ENCODE measurements at regions not wholly inside any gene's neighbourhood (a gene's known extent, or its start where the extent isn't known, plus 50 kb on each side); places are given as distances from the start of the nearest gene placed in this dataset.
"Not testable (repeated sequence)": the region's sequence is repeated elsewhere in the genome, so short reads cannot be mapped to it uniquely, and the experiment has no call there.

GRCh38 chr4:116099596-116099995 lies 985.8 kb downstream of the TRAM1L1 start:
- no peak for DNase-seq

DNA sequence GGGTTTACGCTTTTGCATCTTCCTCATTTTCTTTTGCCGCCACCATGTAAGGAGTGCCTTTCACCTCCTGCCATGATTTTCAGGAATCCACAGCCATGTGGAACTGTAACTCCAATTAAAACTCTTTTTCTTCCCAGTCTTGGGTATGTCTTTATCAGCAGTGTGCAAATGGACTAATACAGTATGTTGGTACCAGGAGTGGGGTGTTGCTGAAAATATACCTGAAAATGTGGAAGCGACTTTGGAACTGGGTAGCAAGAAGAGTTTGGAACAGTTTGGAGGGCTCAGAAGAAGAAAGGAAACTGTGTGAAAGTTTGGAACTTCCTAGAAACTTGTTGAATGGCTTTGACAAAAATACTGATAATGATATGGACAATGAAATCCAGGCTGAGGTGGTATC lies 983.9 kb upstream of the NDST4 start:
- DNase-seq = not testable (repeated sequence)

GRCh38 chr4:116092961-116093360 lies 979.5 kb upstream of the NDST4 start:
- DNase-seq = no peak

GRCh38 chr4:116088771-116089170 lies 975.4 kb upstream of the NDST4 start:
- DNase-seq = no peak

GRCh38 chr4:116082808-116083366 lies 969.5 kb upstream of the NDST4 start:
- no peak for DNase-seq

DNA sequence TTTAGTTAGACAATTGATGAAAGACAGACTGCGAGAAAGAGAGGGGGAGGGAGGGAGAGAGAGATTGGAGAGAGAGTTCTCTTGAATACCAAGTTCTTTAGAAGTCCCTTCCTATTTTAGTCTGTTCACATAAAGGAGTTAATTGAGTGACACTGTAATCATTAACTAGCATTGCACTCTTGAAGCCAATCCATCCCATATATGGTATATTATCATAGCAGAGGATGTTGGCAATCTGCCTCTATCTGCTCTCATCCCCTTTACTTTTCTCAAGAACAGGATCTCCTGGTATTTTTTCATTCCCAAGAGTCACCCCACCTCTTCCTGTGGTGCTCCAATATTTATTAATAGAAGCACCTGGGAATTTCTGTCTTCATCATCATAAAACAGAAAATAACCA lies 959.6 kb upstream of the NDST4 start:
- no peak for DNase-seq

DNA sequence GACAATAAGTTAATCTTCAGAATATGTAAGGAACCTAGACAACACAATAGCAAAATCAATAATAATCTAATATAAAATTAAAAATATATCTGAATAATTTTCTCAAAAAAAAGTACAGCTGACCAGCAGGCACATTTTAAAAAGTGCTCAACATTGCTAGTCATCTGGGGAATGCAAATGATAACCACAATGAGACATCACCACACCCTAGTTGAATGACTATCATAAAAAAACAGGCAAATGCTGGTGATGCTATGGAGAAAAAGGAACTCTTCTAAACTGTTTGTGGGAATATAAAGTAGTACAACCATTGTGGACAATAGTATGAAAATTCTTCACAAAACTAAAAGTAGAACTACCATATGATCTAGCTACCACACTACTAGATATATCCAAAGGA lies 956.9 kb upstream of the NDST4 start:
- DNase-seq = no peak

DNA sequence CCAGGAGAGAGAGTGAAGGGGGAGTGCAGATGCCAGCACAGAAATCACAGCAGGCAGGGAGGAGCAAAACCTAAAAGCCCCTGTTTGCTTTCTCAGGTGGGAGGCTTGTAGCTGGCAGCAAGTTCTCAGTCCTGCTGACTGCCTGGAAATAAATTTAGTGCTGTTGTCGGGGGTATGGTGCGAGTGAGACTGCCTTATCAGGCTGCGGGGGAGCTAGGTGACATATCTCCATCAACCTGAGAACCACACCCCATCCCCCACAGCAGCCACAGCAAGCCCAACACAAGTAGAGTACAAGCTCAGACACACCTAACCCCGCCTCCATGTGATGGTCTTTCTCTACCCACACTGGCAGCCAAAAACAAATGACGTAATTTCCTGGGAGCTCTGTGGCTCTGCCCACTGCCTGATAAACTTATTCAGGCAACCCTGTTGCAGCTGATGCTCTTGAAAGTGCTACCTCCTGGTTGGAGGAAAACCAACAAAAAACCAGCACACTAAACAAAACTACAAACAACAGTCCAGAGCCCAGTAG lies 953.4 kb upstream of the NDST4 start:
- DNase-seq = peak; percentile 39

DNA sequence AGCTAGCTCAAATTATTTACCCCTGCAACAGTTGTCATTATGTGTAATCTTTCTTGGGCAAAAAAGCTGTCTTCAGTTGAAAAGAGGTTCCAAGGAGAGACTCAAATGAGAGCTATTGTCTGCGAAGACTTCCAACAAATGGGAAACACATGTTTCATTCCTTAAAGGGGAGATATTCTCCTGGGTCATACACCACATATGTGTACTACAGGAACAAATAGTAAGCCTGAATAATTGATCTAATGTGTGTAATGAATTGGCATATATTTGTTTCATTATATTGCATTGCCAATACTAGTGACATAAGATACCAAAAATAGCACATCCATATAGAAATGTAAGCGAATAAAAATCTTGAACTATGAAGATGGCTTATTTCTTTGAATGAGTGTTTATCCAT lies 950.9 kb upstream of the NDST4 start:
- no peak for DNase-seq

- no peak for DNase-seq
Measured at GRCh38 chr4:116059361-116059760, 945.9 kb upstream of the NDST4 start.

DNA sequence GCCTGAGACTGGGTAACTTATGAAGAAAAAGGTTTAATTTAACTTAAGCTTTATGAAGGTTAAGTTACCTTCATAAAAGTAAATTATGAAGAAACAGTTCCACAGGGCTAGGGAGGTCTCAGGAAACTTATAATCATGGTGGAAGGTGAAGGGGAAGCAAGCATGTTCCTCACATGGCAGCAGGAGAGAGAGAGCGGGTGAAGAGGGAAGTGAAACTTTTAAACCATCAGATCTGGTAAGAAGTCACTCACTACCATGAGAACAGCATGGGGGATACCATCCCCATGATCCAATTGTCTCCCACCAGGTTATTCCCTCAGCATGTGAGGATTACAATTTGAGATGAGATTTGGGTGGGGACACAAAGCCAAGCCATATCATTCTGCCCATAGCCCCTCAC lies 944.7 kb upstream of the NDST4 start:
- no peak for DNase-seq

DNA sequence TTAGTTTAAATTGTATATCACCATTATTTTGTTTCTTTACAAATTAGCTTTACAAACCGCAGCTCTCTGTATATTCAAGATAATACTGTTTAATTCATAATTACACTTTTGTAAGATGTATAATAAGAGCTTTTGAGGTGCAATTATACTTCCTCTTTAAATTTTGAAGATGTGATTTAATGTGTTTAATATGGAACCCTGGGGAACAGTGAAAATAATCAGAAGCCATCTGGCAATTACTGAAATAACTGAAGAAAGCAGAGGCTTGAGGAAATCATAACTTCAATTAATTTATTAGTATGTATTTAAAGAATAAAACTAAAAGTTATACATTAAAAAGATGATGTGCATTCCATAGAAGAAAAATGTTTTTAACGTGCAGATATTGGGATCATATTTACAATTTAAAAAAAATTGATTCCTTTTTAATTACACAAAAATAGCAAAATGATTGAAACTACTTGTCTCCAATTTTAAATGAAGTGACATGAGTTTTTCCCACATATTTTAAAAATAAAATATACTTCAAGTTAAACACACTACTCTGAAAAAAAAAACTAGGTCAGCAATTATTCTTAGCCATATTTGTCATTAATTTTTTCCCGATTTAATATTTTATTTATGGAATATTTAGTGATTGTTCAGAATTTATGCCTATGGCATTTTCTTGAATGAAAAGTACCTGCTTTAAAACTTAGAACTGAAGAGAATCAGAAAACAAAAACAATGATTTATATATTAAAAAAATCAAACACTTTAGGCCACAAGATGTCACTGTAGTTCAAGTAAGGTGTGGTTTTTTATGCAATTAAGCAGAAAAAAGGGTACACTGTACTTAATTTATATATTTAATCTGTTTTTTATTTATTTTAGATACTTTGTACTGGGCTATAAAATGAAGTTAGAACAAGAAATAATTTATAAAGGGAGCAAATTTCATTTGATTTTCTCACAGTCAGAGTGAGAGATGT lies 942.7 kb upstream of the NDST4 start:
- DNase-seq = no peak

DNA sequence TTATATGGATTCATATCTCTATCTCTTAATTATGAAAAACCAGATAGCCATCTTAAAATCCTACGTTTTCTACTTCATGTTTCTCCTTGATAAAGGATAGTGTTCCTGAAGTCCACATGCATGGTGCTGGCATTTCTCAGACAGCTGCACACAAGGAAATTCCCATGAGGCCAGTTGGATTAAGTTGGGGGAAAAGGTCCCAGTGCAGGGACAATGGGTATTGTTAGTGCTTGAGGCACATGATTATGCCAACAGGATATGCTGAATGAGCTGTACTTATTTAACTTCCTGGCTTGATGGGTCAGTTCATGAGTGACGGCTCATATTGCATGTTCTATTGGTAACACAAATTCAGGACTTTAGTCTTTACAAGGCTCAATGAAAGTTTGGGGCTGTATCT lies 913.9 kb upstream of the NDST4 start:
- no peak for DNase-seq

DNA sequence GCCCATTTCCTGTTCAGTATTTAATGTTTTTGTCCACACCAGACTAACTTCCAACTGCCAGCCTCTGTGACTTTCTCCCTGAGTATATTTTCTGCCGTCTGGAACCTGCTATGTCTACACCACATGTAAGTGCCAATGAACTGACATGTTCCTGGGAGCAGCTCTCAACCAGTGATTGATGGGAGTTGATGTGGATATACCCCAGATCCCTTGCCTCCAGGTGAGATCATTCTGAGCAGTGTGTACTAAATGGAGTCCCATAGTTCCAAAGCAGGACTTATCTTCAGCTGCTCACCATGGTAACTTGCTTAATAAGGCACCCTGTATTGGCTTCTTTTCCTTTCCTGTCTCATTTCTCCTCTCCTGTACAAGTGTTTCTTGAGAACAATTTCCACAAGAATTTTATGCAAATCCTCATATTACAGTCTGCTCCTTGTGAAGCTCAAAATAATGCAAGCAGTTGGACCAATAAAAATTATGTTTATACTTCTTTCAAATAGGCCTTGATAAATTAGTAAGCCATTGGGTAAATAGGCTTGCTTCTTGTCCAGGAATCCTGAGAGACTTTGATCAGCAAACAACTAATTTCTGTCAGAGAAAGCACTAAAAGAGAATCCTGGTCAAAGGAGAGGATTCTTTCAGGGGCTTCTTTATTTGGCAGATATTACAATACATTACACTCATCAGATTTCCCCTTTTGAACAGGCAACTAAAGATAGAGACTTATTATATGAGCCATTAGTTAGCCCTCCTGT lies 911.7 kb upstream of the NDST4 start:
- DNase-seq = no peak

- no peak for DNase-seq
Measured at GRCh38 chr4:116023049-116023448, 909.6 kb upstream of the NDST4 start.

- DNase-seq = no peak
Measured at GRCh38 chr4:116020141-116020722, 906.8 kb upstream of the NDST4 start.

DNA sequence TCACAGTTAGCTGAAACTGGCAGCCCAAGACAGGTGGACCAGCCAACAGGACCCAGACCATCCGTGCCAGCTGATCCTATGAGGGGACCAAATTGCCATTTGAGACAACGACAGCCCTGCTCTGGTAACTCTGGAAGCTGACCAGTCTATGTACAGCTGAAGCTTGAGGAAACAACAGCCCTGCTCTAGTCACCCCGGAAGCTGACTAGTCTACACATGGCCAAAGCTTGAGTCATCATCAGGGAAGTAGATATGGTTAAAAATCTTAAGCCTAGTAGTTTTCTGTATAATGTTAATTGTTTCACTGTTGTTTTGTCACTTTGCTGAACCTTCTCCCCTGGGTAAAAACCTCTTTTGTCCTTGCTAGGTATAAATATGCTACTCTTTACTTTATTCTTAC lies 905.4 kb upstream of the NDST4 start:
- DNase-seq = peak; percentile 12

DNA sequence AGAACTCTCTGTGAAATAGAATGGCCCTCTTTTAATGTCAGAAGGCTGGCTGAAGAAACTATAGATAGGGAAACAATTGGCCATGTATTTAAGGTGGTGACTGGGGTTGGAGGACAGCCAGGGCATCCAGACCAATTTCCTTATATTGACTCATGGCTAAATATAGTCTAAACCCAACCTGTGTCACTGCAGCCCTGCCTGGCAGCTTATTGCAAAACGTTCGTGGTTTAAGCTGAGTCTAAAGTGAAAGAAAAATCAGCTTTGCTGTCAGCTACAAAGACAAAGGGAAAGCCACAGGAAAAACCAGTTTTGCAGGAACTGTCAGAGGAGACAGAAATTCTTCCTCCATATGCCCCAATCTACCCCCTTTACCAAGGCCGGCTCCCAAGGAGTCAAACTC lies 902.8 kb upstream of the NDST4 start:
- DNase-seq = peak; percentile 42

GRCh38 chr4:116015549-116015948 lies 902.1 kb upstream of the NDST4 start:
- no peak for DNase-seq

GRCh38 chr4:116015062-116015461 lies 901.6 kb upstream of the NDST4 start:
- no peak for DNase-seq

DNA sequence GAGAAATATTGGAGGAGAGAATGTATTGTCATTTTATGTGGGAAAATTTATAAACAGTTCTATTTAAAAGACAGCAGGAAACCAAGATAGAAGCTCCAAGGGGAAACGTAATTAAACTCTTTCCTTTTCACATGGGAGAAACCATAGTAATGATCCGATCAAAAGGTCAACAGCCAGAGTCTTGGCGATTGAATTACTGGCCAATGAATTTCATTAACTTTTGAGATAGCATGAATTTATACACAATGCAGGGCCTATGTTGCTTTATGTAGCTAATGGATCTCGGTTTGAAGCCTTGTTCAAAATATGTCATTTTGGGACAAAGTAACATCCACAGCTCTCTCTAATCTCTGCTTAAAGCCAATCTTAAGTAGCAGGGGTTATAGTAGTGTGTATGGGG lies 897.5 kb upstream of the NDST4 start:
- no peak for DNase-seq

GRCh38 chr4:116005806-116006088 lies 892.3 kb upstream of the NDST4 start:
- no peak for DNase-seq

DNA sequence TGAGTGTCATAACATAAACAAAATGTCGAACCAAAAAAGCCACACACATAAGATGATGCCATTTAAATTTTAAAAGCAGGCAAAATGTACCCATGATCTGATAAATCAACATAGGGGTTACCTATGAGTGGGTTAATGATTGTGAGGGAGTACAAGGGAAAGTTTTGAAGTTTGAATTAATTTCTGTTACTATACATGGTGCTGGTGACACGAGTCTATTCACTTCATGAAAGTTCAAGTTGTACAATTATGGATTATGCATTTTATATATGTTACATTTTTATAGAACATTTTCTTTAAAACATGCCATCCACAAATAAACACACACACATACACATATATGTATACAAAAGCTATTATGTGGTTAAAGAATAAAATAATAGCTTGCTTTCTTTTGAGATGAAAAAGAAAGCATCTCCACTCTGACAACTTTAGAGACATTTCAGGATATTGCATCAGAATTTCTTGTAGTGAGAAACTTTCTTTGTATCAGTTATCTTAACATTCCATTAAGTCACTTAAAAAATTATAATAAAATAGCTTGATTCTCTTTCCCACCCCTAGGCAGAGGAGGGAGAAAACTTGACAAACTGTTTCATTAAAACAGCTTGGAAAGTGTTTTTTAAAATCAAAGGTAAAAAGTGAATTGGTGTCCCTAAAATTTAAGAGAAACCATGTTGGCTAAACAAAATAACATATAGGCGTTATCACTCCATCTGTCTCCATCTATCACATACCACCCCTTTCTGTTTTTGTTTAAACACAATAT lies 891.8 kb upstream of the NDST4 start:
- DNase-seq = no peak

All from NK-92 treated with Interleukin-12 subunit alpha and Interleukin-12 subunit beta, amount 100 ng/mL, for 24 hours (cell line).